Peyer's patch (tissue), 4 donors: ENCODE measurements at regions not wholly inside any gene's neighbourhood (a gene's known extent, or its start where the extent isn't known, plus 50 kb on each side); places are given as distances from the start of the nearest gene placed in this dataset.
"Not testable (repeated sequence)": the region's sequence is repeated elsewhere in the genome, so short reads cannot be mapped to it uniquely, and the experiment has no call there.

Experiments
- DNase-seq, 3 donors: peaks; one replicate each; pipeline ENCODE4 v3.0.0-alpha.2; 2017 to 2019
- H3K27ac ChIP-seq, 4 donors: fragments of 200-600 bp; sonication (generic); one replicate each; pipeline ENCODE4 v1.5.1; 2016 to 2019
- H3K27me3 ChIP-seq, 2 donors: fragments of 200-600 bp; sonication (generic); one replicate each; pipeline ENCODE4 v1.5.1; 2019
- H3K36me3 ChIP-seq, 3 donors: fragments of 200-600 bp; sonication (generic); one replicate each; pipeline ENCODE4 v1.5.1; 2016 to 2019
- H3K4me1 ChIP-seq, 4 donors: fragments of 200-600 bp; sonication (generic); one replicate each; pipeline ENCODE4 v1.5.1; 2016 to 2019
- H3K4me3 ChIP-seq, 4 donors: fragments of 200-600 bp; sonication (generic); 1 replicate in 3 of 4; 2 replicates in 1 of 4; pipeline ENCODE4 v1.5.1; 2016 to 2019; ENCODE audit warnings: mild to moderate bottlenecking in 1 of 4
- H3K9me3 ChIP-seq, 4 donors: fragments of 200-600 bp; sonication (generic); one replicate each; pipeline ENCODE4 v1.5.1; 2016 to 2019; ENCODE audit warnings: mild to moderate bottlenecking in 1 of 4
- POLR2A ChIP-seq, 2 donors: fragments of 450-650 bp; IDR thresholded peaks; one replicate each; pipeline ENCODE4 v1.5.1; 2017; ENCODE audit warnings: antibody characterized with exemption in 2 of 2, mild to moderate bottlenecking in 2 of 2, moderate library complexity in 2 of 2
- small RNA-seq, 2 donors: library from RNA; depleted of rRNA; stranded (forward); fragments of <200 nt; gene quantifications; one replicate each; pipeline ENCODE3, GENCODE V24; 2016
- TF ChIP-seq, protein P1 (sequence below), 6 experiments: fragments of 450-650 bp in 4 of 6; fragments of 200-600 bp in 2 of 6; sonication (generic) in 1 of 6; IDR thresholded peaks; one replicate each; pipeline ENCODE4 v1.5.1; 2017 to 2019; ENCODE audit warnings: antibody characterized with exemption in 6 of 6, mild to moderate bottlenecking in 3 of 6, moderate library complexity in 1 of 6

DNA sequence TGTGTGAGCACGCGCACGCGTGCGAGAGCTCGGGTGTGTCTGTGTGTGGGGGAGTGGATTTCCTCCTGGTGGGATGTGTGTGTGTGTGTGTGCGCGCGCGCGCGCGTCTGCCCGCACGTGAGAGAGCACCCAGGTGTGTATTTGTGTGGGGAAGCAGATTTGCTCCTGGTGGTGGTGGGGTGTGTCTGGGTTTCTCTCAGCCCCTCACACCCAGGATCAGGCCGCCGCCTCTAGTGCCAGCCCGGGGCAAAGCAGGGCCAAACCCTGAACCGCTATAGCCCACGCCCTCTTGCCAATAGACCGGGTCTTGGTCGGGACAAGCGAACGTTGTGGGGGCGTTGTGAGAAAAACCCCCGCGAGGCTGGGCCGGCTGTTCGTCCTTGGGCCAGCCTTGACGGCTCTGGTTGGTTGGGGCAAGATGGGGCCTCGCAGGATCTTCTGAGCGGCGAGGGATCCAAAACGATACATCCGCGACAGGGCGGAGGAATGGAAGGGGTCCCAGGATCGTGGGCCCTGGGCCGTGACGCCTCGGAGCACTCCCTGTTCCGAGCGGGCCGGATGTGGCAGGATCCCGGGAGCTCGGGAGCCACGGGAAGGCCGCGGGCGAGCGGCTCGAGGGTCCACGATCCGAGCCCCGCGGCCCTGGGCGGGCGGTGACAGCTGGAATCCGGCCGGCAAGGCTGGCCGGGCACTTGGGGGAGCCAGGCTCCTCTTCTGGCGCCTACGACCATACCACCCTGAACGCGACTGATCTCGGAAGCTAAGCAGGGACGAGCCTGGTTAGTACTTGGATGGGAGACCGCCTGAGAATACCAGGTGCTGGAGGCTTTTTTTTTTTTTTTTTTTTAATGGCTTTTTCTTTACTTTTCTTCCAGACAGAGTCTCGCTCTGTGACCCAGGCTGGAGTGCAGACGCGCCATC is 68.2 kb downstream of the RNF187 start:
- H3K4me1 ChIP-seq: no peaks in the 10 kb centered on the region
- DNase-seq: peak in 1 of 3 donors; percentile 41
- no peak overlapping the region for H3K27ac ChIP-seq
- no peaks in the 10 kb centered on the region for H3K36me3 ChIP-seq
- TF ChIP-seq POLR2A (IDR thresholded peaks at IDR 0.05): no peak
- TF ChIP-seq, protein P1, sequence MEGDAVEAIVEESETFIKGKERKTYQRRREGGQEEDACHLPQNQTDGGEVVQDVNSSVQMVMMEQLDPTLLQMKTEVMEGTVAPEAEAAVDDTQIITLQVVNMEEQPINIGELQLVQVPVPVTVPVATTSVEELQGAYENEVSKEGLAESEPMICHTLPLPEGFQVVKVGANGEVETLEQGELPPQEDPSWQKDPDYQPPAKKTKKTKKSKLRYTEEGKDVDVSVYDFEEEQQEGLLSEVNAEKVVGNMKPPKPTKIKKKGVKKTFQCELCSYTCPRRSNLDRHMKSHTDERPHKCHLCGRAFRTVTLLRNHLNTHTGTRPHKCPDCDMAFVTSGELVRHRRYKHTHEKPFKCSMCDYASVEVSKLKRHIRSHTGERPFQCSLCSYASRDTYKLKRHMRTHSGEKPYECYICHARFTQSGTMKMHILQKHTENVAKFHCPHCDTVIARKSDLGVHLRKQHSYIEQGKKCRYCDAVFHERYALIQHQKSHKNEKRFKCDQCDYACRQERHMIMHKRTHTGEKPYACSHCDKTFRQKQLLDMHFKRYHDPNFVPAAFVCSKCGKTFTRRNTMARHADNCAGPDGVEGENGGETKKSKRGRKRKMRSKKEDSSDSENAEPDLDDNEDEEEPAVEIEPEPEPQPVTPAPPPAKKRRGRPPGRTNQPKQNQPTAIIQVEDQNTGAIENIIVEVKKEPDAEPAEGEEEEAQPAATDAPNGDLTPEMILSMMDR (IDR thresholded peaks at IDR 0.05): no peak
- no peaks in the 10 kb centered on the region for H3K27me3 ChIP-seq
- H3K4me3 ChIP-seq: no peak overlapping the region
- peaks cover 0 to 6% (median 0%) of the 10 kb centered on the region in 4 donors for H3K9me3 ChIP-seq

DNA sequence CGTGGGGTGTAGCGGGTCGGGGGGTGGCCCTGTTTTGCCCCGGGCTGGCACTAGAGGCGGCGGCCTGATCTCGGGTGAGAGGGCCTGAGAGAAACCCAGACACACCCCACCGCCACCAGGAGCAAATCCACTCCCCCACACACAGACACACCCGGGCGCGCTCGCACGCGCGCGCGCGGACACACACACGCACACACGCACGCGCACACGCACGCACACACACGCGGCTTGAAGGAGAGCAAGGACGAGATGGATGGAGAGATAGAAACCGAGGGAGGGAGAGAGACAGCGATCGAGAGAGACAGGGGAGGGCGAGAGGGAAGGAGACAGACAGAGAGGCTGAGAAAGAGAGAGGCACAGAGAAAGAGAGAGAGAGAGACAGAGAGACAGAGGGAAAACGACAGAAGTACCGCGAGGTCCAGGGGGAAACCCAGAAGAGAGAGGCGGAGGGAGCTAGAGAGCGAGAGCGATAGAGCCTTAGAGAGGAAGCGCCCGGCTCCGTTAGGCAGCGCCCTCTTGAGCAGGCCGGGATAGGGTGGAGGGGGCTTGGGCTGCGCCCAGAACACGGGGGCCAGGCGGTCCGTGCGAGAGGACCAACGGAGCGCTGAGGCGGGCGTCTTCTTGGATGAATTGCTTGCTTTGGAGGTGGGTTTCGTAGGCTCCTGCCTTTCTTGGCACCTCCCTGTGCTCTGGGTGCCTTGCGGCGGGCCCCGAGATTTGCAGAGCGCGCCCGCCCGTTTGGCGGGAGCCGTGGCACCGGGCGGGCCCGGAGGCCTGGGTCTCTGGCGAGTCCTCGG is 69.7 kb downstream of the RNF187 start:
- not testable (repeated sequence) for H3K9me3 ChIP-seq, H3K27me3 ChIP-seq, H3K36me3 ChIP-seq, H3K4me3 ChIP-seq, H3K4me1 ChIP-seq, H3K27ac ChIP-seq, DNase-seq

Small RNA genes in the stretch of these regions (small RNA-seq; reads per million reads assigned to genes)
- gene RNA5SP19: 0 to 0.12 reads per million in 2 donors
